ENCODE measurements at regions not wholly inside any gene's neighbourhood (a gene's known extent, or its start where the extent isn't known, plus 50 kb on each side); places are given as distances from the start of the nearest gene placed in this dataset.

DNA sequence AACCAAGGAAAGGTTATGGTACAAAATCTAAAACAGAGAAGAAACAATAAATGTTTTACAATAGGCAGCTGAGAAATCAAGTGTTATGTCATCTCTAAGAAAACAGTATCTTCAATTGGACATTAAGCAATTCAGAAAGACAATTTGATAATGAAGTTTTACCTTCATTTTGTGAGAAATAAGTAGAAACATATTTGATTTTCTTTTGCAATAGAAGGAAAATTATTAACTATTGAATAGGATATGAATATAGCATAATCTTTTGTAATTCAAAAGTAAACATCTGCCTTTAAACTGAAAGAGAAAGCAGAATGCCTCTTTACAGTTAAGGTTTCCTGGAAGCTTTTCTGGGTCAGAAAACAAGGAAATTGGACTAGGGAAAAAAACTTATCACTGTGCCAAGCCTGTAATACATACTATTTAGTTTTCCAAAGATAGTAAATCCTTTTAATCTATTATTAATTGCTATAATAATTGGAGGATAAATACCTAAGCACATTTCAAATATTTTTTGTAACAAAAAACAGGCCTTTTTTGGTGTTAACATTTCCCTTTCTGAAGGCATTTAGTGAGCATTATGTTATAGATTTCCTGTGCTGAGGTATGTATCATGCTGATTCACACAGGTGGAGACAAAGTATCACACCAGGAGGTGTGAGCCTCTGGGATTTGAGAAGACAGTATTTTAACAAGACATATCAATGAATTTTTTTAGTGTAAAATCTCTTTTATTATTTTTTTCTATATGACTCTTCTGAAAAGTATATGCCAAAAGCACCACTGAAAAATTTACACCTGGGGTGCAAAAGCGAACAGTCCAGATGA lies 947.0 kb upstream of the CDH2 start:
- peak overlapping the region; percentile 33 to 41; a peak in 1 of 4 replicates for H3K4me2 ChIP-seq (ENCODE audit: insufficient read depth in 1 of 2, low read depth in 2 of 2, low read length in 2 of 2)
- H3K36me3 ChIP-seq (ENCODE audit: control insufficient read depth in 2 of 4, insufficient read depth in 4 of 4, low read length in 3 of 4), result no peaks in the 10 kb centered on the region
- H3K56ac ChIP-seq (replicated peaks; ENCODE audit: insufficient read length, low read depth, low read length), result no peak overlapping the region
- H2BK15ac ChIP-seq (ENCODE audit: low read length), result no peak overlapping the region
- no peak overlapping the region for H2BK5ac ChIP-seq (ENCODE audit: low read depth, low read length)
- H3K79me1 ChIP-seq (ENCODE audit: low read depth, low read length), result no peaks in the 10 kb centered on the region
- H3K9ac ChIP-seq (replicated peaks in 1 of 4; ENCODE audit: extremely low read depth in 1 of 4, low read depth in 3 of 4, low read length in 3 of 4), result no peak overlapping the region
- H4K5ac ChIP-seq (ENCODE audit: insufficient read length, low read depth, low read length), result peak overlapping the region; percentile 75
- H3K27me3 ChIP-seq (replicated peaks in 1 of 4; ENCODE audit: control insufficient read depth in 3 of 4, extremely low read depth in 1 of 4, insufficient read depth in 3 of 4, low read length in 3 of 4), result no peaks in the 10 kb centered on the region
- ChIA-PET POLR2A (ENCODE audit: partially characterized antibody) (no interaction called here), CTCF (ENCODE audit: partially characterized antibody) (interaction anchor here (0.6 to 1.2 kb wide), 3 partner anchors 198 to 1325 kb away, joined by 3 read pairs; no protein-coding TSS in a partner anchor)
- H4K20me1 ChIP-seq (replicated peaks in 1 of 2; ENCODE audit: control insufficient read depth in 1 of 2, insufficient read depth in 2 of 2, low read length in 2 of 2), result no peaks in the 10 kb centered on the region
- no peak overlapping the region for H2BK20ac ChIP-seq (ENCODE audit: low read length)
- no peak for DNase-seq (ENCODE audit: low read depth in 1 of 2, low spot score in 2 of 2)
- no peaks in the 10 kb centered on the region for H3K79me2 ChIP-seq (ENCODE audit: control insufficient read depth in 1 of 2, insufficient read depth in 2 of 2, low read length in 2 of 2)
- H3K27ac ChIP-seq (ENCODE audit: low read depth, low read length), result no peak overlapping the region
- TF ChIP-seq GABPA (IDR thresholded peaks at IDR 0.05; ENCODE audit: borderline replicate concordance, insufficient read depth, low read length), result no peak
- TF ChIP-seq POLR2AphosphoS5 (IDR thresholded peaks at IDR 0.05; ENCODE audit: low read depth, low read length), result no peak
- TF ChIP-seq SIN3A (conservative IDR thresholded peaks at IDR 0.05 in 1 of 2, IDR thresholded peaks at IDR 0.05 in 1 of 2; ENCODE audit: low read depth in 1 of 2, low read length in 2 of 2), result no peak
- TF ChIP-seq GTF2F1 (IDR thresholded peaks at IDR 0.05; ENCODE audit: borderline replicate concordance, low read depth, low read length), result no peak
- TF ChIP-seq BCL11A (IDR thresholded peaks at IDR 0.05; ENCODE audit: low read depth in 2 of 2, low read length in 2 of 2), result no peak
- TF ChIP-seq NRF1 (IDR thresholded peaks at IDR 0.05; ENCODE audit: low read depth, low read length), result no peak
- no peak for TF ChIP-seq FOSL1 (IDR thresholded peaks at IDR 0.05; ENCODE audit: insufficient read depth, low read depth, low read length)
- no peak for TF ChIP-seq SP4 (IDR thresholded peaks at IDR 0.05; ENCODE audit: low read length)
- TF ChIP-seq POU5F1 (IDR thresholded peaks at IDR 0.05; ENCODE audit: low read depth, low read length), result no peak
- no peak for TF ChIP-seq CEBPB (IDR thresholded peaks at IDR 0.05; ENCODE audit: low read depth, low read length)
- H3K23ac ChIP-seq (ENCODE audit: insufficient read length), result no peak overlapping the region
- H3K23me2 ChIP-seq (ENCODE audit: low read depth, low read length), result no peaks in the 10 kb centered on the region
- no peak for FAIRE-seq
- no peak overlapping the region for H3K14ac ChIP-seq (ENCODE audit: insufficient read length)
- no peak overlapping the region for H4K8ac ChIP-seq (ENCODE audit: extremely low read depth, insufficient read depth, low read length)
- no peak overlapping the region for H4K91ac ChIP-seq (replicated peaks; ENCODE audit: insufficient read length, low read length)
- no peak overlapping the region; the same call in 1 of the 2 replicates for H3K18ac ChIP-seq (ENCODE audit: extremely low read depth, low read length)
- no peak overlapping the region for H2BK12ac ChIP-seq (ENCODE audit: low read depth, low read length)
- 65% methylated on average over 1 of the region's 1 CpG; no CpG with 5 or more reads in 1 of the 2 experiments for WGBS, 2 experiments (ENCODE audit: extremely low coverage in 1 of 2, insufficient coverage in 1 of 2, insufficient read length in 1 of 2, insufficient replicate concordance in 2 of 2, low coverage in 1 of 2, low lambda C conversion rate in 2 of 2, missing lambda C conversion rate in 1 of 2)
- H2AK5ac ChIP-seq (ENCODE audit: low read depth, low read length), result no peak overlapping the region
- H3K9me3 ChIP-seq (ENCODE audit: insufficient read depth in 2 of 2, low read depth in 1 of 2, low read length in 1 of 2), result no peaks in the 10 kb centered on the region
- no peak overlapping the region for H2AFZ ChIP-seq (ENCODE audit: low read length)
- H3K4me3 ChIP-seq (ENCODE audit: extremely low read depth in 1 of 4, insufficient read depth in 2 of 4, low read depth in 3 of 4, low read length in 4 of 4), result no peak overlapping the region
- H2BK120ac ChIP-seq (replicated peaks; ENCODE audit: low read depth, low read length), result no peak overlapping the region
- H3K4ac ChIP-seq (replicated peaks; ENCODE audit: insufficient read length, low read depth, low read length), result no peak overlapping the region
- H3K4me1 ChIP-seq (replicated peaks in 1 of 4; ENCODE audit: control insufficient read depth in 3 of 4, insufficient read depth in 4 of 4, low read length in 3 of 4), result peaks cover 0 to 3% (median 0%) of the 10 kb centered on the region in 4 experiments; a peak in 2 of 7 replicates
